Esophagus squamous epithelium (tissue), 4 donors: ENCODE measurements at regions not wholly inside any gene's neighbourhood (a gene's known extent, or its start where the extent isn't known, plus 50 kb on each side); places are given as distances from the start of the nearest gene placed in this dataset.

Experiments
- POLR2A ChIP-seq, 4 donors: fragments of 450-650 bp; IDR thresholded peaks; one replicate each; pipeline ENCODE4 v1.6.1; 2017; ENCODE audit warnings: antibody characterized with exemption in 4 of 4, mild to moderate bottlenecking in 4 of 4, moderate library complexity in 3 of 4
- TF ChIP-seq, protein P1 (sequence below), 6 experiments: fragments of 450-650 bp in 4 of 6; fragments of 200-600 bp in 2 of 6; sonication (generic) in 2 of 6; IDR thresholded peaks; one replicate each; pipeline ENCODE4 v1.5.1; 2016 to 2019; ENCODE audit warnings: antibody characterized with exemption in 6 of 6, mild to moderate bottlenecking in 4 of 6, moderate library complexity in 4 of 6

DNA sequence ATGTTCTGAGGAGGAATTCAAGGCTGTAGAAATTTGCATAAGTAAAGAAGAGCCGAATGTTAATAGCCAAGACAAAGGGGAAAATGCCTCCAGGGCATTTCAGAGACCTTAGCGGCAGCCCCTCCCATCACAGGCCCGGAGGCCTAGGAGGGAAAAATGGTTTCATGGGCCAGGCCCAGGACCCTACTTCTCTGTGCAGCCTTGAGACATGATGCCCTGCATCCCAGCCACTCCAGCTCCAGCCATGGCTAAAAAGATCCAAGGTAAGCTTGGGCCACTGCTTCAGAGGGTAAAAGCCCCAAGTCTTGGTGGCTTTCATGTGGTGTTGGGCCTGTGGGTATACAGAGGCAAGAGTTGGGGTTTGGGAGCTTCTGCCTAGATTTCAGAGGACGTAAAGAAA lies 225.7 kb downstream of the ARHGAP12 start:
- TF ChIP-seq, protein P1, sequence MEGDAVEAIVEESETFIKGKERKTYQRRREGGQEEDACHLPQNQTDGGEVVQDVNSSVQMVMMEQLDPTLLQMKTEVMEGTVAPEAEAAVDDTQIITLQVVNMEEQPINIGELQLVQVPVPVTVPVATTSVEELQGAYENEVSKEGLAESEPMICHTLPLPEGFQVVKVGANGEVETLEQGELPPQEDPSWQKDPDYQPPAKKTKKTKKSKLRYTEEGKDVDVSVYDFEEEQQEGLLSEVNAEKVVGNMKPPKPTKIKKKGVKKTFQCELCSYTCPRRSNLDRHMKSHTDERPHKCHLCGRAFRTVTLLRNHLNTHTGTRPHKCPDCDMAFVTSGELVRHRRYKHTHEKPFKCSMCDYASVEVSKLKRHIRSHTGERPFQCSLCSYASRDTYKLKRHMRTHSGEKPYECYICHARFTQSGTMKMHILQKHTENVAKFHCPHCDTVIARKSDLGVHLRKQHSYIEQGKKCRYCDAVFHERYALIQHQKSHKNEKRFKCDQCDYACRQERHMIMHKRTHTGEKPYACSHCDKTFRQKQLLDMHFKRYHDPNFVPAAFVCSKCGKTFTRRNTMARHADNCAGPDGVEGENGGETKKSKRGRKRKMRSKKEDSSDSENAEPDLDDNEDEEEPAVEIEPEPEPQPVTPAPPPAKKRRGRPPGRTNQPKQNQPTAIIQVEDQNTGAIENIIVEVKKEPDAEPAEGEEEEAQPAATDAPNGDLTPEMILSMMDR (IDR thresholded peaks at IDR 0.05): no peak
- TF ChIP-seq POLR2A (IDR thresholded peaks at IDR 0.05): no peak
